Dendritic cell treated with granulocyte-macrophage colony-stimulating factor and Interleukin-4, amounts not matched to agents 40 ng/mL and 50 ng/mL, for 4 days (primary cell): ENCODE measurements at regions not wholly inside any gene's neighbourhood (a gene's known extent, or its start where the extent isn't known, plus 50 kb on each side); places are given as distances from the start of the nearest gene placed in this dataset.
A peak's percentile ranks its signal among the peaks of the same experiment; 100 is the strongest.

ENCODE experiments used
- H3K27ac Mint-ChIP-seq: one replicate; pipeline ENCODE4 v1.8.0; 2022; ENCODE audit warnings: mild to moderate bottlenecking, mixed read lengths
- H3K27me3 Mint-ChIP-seq: one replicate; pipeline ENCODE4 v1.8.0; 2022; ENCODE audit warnings: mild to moderate bottlenecking, mixed read lengths
- H3K36me3 Mint-ChIP-seq: one replicate; pipeline ENCODE4 v1.8.0; 2022; ENCODE audit warnings: low read depth, mixed read lengths
- H3K4me1 Mint-ChIP-seq: one replicate; pipeline ENCODE4 v1.8.0; 2022; ENCODE audit warnings: low read depth, mixed read lengths
- H3K4me3 Mint-ChIP-seq: one replicate; pipeline ENCODE4 v1.8.0; 2022; ENCODE audit warnings: mild to moderate bottlenecking, moderate library complexity, mixed read lengths
- H3K9me3 Mint-ChIP-seq: one replicate; pipeline ENCODE4 v1.8.0; 2022; ENCODE audit warnings: mixed read lengths
- intact Hi-C: fragments of 100-400 bp; cut with micrococcal nuclease; formaldehyde crosslinking; loops from one replicate; pipeline ENCODE4 v1.15.0; 2022

- H3K4me3 Mint-ChIP-seq = no peak overlapping the region
Observed at GRCh38 chr18:61606759-61607158, 273.5 kb downstream of the CDH20 start.

GRCh38 chr18:61606068-61606660 is 272.9 kb downstream of the CDH20 start:
- Mint-ChIP-seq H3K36me3 (no peaks in the 10 kb centered on the region), H3K4me1 (peaks cover 21% of the 10 kb centered on the region), H3K4me3 (peak overlapping the region; percentile 30), H3K27me3 (peaks cover 26% of the 10 kb centered on the region), H3K27ac (no peak overlapping the region), H3K9me3 (no peaks in the 10 kb centered on the region)
- intact Hi-C loops = no loop called here

More at GRCh38 chr18:61606759-61607158, 273.5 kb downstream of the CDH20 start:
- H3K4me1 Mint-ChIP-seq = peaks cover 22% of the 10 kb centered on the region
- no peak overlapping the region for H3K27ac Mint-ChIP-seq
- no peaks in the 10 kb centered on the region for H3K9me3 Mint-ChIP-seq
- intact Hi-C loops = no loop called here
- no peaks in the 10 kb centered on the region for H3K36me3 Mint-ChIP-seq
- H3K27me3 Mint-ChIP-seq = peaks cover 29% of the 10 kb centered on the region

- no peak overlapping the region for H3K27ac Mint-ChIP-seq
- peaks cover 29% of the 10 kb centered on the region for H3K27me3 Mint-ChIP-seq
- H3K9me3 Mint-ChIP-seq = no peaks in the 10 kb centered on the region
- peaks cover 15% of the 10 kb centered on the region for H3K4me1 Mint-ChIP-seq
- intact Hi-C loops = no loop called here
- H3K4me3 Mint-ChIP-seq = no peak overlapping the region
- H3K36me3 Mint-ChIP-seq = no peaks in the 10 kb centered on the region
Observed at GRCh38 chr18:61605376-61606067, 272.3 kb downstream of the CDH20 start.
